Stimulated activated CD4-positive, alpha-beta T cell treated with anti-CD3 and anti-CD28 coated beads, TNF-alpha, amount 100 ng/mL, for 4 hours (primary cell): ENCODE measurements at regions not wholly inside any gene's neighbourhood (a gene's known extent, or its start where the extent isn't known, plus 50 kb on each side); places are given as distances from the start of the nearest gene placed in this dataset.

Source experiments
- DNase-seq, 3 experiments: peaks; one replicate each; pipeline ENCODE4 v3.0.0-alpha.2; 2020; ENCODE audit warnings: low read depth in 3 of 3

DNA sequence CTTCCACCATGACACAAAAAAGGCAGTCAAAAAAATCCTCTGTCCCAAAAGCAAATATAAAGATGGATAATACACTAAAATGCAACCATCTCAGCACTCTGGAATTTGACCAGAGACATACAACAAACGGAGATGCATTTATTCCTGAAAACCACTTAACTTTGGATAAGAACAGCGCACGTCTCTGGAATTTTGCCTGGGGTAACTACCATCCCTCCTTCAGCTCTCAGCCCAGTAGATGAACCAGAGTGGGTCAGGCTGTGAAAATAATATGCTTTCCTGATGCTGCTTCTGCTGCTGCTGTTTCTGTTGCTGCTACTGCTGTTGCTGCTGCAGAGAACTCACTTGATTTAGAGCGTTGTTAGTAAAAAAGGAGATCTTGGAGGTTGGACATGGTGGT lies 133.8 kb upstream of the ACVR2A start:
- DNase-seq: no peak

DNA sequence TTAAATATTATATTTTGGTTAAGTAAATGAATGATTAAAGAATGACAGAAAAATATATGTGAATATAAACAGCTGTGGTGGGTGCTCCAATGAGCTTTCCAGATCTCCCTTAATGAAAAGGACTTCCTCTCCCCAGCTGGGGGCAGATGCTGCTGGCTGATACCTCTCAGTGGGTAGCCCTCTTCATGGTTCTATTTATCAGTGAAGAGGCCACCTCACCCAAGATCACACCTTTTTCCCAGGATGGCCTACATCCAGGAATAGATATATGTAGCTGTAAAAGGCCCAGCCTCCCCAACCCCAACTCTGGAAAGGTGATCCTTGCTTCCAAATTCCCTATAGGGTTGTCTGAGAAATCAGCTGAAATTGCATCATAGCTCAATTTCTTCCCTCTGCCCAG lies 135.2 kb upstream of the ACVR2A start:
- DNase-seq: no peak

DNA sequence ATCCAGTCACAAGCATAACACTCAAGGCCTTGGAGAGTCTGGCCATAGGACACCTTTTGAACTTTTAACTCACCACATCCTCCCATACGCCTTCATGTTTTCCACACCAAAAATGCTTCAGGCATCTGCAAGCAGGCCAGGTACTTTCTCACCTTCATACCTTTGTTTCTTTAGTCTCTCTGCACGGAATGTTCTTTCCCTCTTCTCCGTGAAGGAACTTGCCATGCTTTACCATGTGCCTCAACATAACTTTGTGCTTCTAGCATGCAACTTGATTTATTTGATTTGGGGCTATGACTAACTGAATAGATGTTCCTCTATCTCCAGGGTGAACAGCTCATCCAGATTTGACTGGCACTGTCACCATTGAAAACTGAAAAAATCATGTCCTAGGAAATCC lies 141.7 kb upstream of the ACVR2A start:
- DNase-seq: no peak

DNA sequence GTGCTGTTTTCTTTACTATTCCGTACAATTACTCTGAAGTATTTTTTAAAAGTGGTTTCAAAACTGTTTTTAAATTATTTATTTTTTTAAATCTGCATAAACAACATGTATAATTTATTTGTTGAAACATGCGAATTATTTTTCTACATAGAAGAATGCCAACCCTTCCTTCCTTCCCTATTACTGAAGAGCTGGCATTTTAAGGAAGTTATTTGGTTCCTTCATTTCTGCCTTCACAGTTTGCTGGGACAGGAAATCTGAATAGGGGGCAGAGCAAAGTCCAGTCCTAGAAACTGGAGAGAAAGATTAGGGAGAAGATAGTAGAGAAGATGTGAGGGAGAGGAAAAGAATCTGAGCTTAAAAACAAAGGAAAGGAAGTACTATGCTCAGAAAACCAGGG lies 146.7 kb upstream of the ACVR2A start:
- DNase-seq: no peak

DNA sequence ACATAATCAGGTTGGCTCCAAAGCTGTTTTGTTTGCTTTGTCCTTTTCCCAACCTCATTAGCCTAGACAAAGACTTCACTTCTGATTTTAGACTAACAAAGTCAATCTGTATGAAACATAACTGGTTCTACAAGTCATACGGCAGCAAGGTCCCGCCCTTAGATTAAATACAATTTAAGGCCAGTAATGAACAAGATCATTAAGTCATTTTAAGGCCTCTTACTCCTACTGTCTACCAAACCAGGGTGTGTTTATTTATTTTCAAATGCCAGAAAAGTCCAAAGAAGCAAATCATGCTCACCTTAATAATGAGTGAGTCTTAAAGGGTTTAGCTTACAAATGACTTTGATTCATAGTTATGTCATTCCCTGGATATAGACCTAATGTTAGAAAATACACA lies 148.4 kb upstream of the ACVR2A start:
- no peak for DNase-seq

DNA sequence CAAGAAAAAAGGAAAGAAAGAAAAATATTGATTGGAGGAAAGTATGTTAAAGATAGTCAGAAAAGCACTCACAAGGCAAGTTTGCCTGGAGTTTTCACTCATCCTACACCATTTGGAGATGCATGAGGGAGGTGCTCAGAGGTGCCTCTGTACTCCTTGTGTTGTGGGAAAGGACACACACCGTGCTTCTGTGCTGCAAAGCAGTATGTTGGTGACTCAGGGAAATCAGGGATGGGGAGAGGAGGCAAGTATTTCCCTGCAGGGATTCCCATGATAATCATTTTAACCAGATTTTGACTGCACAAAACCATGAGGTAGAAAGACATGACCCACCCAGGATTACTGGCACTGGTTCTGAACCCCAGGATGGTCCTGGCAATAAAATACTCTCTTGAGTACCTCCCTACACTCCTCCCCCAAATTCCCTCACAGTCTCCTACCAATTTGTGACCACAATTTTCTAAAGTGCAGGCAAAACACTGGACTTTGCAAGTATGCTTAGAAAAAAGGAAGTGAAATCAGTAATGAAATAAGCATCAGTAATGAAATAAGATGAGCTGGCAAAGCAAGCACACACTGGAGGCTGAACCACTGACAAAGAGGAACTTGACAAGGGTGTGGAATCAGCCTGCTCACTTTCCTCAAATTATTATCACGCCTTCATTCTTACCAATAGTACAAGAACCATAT lies 155.5 kb upstream of the ACVR2A start:
- no peak for DNase-seq

DNA sequence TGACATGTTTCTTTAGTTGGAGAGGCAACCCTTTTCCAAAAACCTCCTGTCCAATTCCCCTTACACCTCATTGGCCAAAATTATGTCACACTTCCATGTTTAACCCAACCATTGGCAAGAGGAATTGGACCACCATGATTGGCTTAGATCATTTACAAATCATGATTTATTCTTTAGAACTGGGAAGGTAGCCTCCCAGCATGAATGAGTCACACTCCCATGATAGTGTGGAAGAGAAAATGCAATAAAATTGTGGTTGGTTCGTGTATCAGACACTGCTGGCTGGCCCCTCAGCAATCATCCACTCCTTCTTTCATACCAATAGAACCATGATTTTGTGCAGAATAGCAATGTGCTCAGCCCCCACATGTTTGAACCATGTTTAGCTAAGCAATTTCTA lies 156.6 kb upstream of the ACVR2A start:
- DNase-seq: no peak

DNA sequence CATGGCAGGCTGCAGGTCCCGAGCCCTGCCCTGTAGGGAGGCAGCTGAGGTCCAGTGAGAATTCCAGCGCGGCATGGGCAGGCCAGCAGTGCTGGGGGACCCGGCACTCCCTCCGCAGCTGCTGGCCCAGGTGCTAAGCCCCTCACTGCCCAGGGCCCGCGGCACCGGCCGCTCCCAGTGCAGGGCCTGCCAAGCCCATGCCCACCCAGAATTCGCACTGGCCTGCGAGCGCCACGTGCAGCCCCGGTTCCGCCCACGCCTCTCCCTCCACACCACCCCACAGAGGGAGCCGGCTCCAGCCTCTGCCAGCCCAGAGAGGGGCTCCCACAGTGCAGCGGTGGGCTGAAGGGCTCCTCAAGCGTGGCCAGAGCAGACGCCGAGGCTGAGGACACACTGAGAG lies 158.5 kb upstream of the ACVR2A start:
- no peak for DNase-seq

DNA sequence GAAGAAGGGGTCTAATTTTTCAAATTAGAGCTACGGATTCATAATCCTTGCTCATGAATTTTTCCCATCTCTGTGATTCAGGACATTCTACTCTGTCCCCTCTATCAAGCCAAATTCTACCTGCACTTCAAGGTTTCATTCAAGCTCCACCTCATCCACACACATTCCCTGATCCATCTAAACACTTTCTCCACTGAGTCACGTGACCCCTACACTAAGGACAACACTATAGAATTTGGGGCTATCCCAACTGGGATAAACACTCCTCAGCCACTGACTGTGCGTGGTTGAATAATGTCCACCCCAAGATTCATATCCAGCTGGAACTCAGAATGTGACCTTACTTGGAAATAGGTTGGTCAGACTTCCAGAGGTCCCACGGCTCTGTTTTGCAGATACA lies 159.9 kb upstream of the ACVR2A start:
- no peak for DNase-seq

DNA sequence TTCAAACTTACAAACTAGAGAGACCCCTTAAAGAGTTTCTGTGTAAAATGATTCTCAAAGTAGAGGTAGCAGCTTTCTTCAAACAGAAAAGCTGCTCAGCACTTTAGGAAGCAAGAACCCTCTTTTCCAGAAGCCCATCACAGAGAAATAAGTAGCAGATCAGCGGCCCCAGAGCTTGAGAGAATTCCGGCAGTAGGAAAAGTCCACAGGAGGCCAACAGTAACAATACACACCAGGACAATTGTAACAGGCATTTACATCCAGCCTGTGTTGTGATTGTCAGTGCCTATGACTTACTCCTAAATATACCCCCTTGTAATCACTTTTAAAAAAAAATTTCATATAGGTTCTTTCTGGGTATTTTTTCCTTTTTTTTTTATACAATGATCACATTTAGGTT lies 161.4 kb upstream of the ACVR2A start:
- no peak for DNase-seq

DNA sequence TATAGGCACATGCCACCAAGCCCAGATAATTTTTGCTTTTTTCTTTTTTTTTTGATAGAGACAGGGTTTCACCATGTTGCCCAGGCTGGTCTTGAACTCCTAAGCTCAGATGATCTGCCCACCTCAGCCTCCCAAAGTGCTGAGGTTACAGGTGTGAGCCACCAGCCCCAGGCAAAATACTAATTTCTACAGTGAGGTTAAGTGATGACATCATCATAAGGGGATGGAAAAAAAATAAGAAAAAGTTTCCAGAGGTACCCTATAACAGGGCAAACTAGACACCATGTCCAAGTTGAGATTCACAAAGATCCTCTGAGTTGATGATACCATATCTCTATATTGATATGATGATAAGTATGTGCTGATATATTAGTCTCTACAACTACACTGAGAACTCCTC lies 163.7 kb upstream of the ACVR2A start:
- DNase-seq: no peak

DNA sequence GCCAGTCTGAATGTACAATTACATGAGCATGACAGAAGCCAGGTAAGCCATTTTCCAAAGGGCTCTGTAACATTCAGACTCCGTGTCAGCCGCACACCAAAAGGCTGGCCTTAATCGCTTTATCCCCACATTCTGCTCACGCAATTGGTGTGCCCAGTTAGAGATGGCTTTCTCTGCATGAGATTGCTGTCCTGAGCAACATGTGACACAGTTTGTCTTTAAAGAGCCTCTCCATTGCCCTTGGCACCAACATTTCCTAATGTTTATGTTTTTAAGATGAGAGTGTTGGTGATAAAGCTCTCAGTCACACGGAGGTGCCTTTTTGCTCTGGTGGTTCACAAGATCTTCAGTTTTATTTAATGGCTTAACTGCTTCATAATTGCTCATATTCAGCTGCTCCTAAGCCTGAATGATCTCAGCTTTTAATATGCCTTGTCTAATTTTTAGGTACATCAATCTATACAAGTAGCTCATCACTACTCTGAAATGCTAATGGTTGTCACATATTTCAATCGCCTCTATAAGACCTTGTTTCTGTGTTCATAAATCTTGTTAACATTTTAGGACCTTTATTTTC lies 164.8 kb upstream of the ACVR2A start:
- no peak for DNase-seq

DNA sequence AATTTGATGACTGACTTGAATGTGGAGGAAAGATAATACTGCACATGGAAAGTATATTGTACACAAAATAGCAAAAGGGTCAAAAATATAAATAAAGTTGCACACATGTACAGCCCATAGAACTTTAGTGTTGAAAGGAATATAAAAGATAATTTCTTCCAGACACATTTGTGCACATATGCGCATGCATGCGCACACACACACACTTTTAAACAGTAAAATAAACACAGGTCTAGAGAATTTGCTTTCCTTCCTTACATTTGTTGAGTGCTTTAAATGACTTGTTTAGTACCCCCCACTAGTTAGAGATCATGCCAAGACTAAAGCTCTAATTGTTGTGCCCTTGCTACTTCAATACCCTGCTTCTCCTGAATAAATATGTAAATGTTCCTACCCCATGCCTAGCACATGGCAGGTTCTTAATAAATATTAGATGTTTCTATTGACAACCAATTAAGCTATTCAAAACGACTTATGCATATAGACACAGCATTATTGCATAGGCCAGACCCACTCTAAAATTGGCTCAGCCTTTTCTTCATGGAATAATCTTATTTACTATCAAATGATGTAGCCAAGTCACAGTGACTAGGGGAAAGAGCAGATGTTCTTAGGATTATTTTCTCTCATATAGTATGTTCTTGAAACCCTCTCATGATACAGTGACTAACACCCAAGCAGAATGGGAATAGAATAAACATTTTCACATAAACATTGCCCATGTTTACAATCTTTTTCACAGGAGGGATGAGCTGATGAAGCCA lies 165.5 kb upstream of the ACVR2A start:
- no peak for DNase-seq

DNA sequence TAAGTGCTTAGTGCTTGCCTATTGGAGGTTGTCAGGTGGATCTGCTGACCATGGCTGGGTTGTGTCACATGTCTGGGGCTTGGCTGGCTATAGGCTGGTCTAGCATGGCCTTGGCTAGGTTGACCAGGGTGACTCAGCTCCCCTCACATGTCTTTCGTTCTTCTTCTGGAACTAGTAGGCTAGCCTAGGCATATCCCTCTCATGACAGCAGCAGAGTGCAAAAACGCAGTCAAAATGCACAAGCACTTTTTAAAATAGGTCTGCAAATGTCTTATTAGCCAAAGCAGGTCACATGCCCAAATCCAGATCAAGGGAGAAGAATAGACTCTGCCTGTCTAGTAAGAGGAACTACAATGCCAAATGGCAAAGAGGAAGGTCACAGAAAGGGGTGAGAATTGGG lies 179.7 kb upstream of the ACVR2A start:
- DNase-seq: no peak

DNA sequence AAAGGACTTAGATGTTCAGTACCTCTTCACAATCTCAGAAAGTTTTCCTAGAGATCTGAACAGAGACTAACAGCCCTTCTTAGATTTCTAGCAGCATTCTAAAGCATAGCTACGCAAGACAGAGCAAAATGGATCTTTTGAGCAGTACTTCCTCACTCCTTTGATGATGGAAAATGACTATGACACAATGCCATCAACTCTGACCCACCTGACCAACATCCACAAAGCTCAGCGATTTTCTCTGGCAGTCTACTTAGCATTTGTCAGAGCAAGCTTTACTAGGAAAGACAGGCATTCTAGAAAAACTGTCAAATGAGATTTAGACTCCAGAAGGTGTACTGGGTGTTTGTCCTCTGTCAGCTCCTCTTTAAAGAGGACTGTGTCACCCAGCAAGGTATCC lies 180.9 kb upstream of the ACVR2A start:
- no peak for DNase-seq

DNA sequence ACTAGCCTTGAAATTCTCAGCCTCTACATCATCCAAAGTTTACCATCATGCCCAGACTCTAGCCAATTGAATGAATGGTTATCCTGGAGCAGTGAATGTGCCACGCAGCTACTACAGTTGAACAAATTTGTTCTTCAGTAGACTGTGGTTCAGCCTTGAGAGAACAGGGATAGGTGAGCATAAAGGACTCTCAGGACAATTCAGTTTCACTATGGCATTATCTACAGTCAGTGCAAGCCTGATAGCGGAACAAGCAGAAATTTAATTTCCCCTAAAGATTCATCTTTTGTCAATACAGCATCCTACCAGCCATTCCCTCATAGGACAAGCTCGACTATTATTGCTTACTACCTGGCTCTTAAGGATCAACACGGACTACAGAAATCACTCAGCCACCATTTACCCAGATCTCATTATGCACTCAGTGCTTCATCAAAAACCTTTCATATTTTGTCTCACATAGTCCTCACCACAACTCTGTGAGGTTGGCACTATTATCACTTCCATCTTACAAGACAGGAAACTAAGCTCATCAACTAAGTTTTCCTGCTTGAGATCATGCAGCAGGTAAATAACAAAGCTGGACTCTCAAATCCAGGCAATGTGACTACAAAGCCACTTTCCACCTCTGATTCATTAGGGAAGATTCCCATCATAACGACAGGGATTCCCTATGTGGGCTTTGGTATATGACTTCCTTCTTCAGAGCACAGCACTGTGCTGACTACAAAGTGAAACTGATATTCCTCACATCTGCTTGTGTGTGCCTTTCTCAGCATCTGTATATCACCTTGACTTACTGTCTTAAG lies 181.5 kb upstream of the ACVR2A start:
- no peak for DNase-seq

DNA sequence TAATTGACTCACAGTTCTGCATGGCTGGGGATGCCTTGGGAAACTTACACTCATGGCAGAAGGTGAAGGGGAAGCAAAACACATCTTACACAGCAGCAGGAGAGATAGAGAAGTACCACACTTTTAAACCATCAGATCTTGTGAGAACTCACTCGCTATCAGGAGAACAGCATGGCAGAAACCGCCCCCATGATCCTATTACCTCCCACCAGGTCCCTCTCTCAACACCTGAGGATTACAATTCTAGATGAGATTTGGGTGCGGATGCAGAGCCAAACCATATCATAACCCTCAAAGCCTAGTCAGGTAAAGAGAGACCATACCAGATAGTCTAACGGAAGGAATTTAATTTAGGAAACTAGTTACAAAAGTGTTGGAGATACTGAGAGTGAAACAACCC lies 182.6 kb upstream of the ACVR2A start:
- DNase-seq: no peak

DNA sequence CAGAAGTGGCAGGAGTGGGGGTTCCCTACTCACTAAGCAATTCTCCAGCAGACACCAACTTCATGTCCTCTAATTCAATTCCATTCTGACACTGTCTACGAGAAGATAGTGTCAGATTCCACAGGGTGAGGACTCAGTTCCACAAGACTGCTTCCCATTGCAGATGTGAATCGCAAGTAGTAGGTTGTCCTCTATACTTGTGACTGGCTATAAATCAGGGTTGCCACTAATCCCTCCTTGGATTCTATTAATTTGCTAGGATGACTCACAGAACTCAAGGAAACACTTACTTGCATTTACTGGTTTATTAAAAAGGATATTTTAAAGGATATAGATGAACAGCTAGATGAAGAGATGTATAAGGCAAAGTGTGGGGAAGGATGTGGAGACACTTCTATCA lies 184.1 kb upstream of the ACVR2A start:
- no peak for DNase-seq

DNA sequence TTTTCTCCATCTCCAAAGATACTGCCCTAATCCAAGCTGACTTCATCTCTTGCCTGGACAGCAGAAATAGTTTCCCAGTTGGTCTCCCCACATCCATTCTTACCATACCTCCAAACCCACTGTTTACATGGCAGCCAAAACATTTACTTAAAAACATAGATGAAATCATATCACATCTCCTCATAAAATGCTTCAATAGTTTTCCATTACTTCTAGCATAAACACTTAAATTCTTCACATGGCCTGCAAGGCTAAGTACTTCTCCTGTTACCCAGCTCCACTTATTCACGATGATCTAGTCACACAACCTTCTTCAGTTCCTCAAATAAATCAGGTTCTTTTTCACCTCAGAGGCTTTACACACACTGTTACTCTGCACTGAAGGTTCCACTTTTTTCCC lies 185.8 kb upstream of the ACVR2A start:
- DNase-seq: no peak

DNA sequence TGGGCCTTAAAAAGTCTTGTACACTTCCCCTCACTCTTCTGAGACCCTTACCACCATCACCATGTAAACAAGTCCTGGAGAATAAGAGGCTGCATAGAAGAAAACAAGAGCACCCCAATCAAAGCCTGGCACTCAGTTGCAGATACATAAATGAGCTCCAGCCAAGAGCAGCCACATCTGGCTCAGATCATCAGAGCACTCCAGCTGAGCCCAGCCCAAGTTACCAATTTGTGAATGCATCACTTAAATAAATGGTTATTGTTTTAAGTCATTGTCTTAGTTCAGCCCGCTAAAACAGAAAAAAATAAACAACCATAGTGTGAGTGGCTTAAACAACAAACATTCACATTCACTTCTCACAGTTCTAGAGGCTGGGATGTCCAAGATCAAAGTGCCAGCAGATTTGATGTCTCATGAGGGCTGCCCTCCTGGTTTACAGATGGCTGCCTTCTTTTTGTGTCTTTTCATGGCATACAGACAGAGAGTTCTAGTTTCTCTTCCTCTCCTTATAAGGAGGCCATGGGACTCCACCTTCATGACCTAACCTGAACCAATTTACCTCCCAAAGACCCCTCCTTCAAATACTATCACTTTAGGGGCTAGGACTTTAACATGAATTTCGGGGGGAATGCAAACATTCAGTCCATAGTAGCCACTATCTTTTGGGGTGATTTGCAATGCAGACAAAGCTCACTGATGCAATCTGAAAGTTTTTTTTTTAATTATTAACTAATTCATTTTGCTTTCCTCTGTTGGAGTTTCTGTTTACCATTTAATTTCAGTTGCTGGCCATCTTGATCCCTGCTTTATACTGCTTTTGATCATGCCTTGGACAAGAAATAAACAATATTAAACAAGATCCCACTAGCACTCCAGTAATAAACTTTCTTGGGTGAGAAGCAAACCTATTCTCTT lies 187.5 kb upstream of the ACVR2A start:
- DNase-seq: no peak

DNA sequence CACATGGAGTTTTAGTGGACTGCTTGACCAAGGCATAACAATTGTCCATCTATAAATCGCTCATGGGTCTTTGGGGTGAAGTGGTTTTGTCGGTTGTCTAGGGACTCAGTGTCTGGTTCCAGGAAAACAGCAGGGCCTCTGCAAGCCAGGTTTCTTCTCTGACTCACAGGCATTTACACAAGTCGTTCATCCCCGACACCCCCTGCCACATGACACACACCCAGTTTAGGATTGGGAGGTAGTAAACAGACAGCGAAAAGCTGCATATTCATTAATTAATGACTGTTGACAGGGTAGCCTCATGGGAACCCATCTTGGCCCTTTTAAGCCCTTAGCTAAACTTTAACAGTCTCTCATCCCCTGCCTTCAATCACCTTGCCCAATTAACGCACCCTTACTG lies 194.8 kb upstream of the ACVR2A start:
- no peak for DNase-seq
